Keratinocyte (primary cell): ENCODE measurements at regions not wholly inside any gene's neighbourhood (a gene's known extent, or its start where the extent isn't known, plus 50 kb on each side); places are given as distances from the start of the nearest gene placed in this dataset.

Experiments used
- DNase-seq: peaks from one replicate; pipeline ENCODE4 v3.0.0-alpha.2; 2011; ENCODE audit warnings: low read depth, missing footprints, low spot score
- FAIRE-seq: peaks from 2 replicates; lab custom pipeline; 2011; peaks lifted over from hg19 to GRCh38; lab: Jason Lieb, UNC
- H2AFZ ChIP-seq: 2 replicates; pipeline ENCODE4 v1.6.0; 2012; ENCODE audit warnings: low read length, control low read depth, inconsistent platforms; ENCODE audit not compliant: control insufficient read depth
- H3K27ac ChIP-seq: 2 replicates; pipeline ENCODE4 v1.5.1; 2011; ENCODE audit warnings: low read length; ENCODE audit not compliant: control insufficient read depth, insufficient read depth
- H3K27me3 ChIP-seq: 3 replicates; pipeline ENCODE4 v1.6.0; 2011; ENCODE audit warnings: low read length; ENCODE audit not compliant: control insufficient read depth, insufficient read depth; ENCODE audit errors: extremely low read depth
- H3K36me3 ChIP-seq, 2 experiments: 2 replicates in 1 of 2; 3 replicates in 1 of 2; pipeline ENCODE4 v1.5.1; 2011; ENCODE audit warnings: low read length in 2 of 2, mild to moderate bottlenecking in 1 of 2; ENCODE audit not compliant: control insufficient read depth in 2 of 2, insufficient read depth in 2 of 2; ENCODE audit errors: extremely low read depth in 1 of 2
- H3K4me1 ChIP-seq: 3 replicates; pipeline ENCODE4 v1.5.1; 2011; ENCODE audit warnings: low read length; ENCODE audit not compliant: control insufficient read depth, insufficient read depth; ENCODE audit errors: extremely low read depth
- H3K4me2 ChIP-seq: 3 replicates; pipeline ENCODE4 v1.6.0; 2011; ENCODE audit warnings: low read depth, low read length; ENCODE audit not compliant: control insufficient read depth, insufficient read depth; ENCODE audit errors: extremely low read depth
- H3K4me3 ChIP-seq, 3 experiments: fragments of 200-600 bp in 1 of 3; sonication (generic) in 1 of 3; 2 replicates in 2 of 3; 3 replicates in 1 of 3; pipeline ENCODE4 v1.5.1; 2011 to 2016; ENCODE audit warnings: low read length in 3 of 3, mild to moderate bottlenecking in 3 of 3, control low read depth in 2 of 3, inconsistent platforms in 1 of 3, low read depth in 1 of 3, mixed read lengths in 1 of 3, mixed run types in 1 of 3, moderate library complexity in 1 of 3; ENCODE audit not compliant: control insufficient read depth in 2 of 3, insufficient read depth in 2 of 3; ENCODE audit errors: extremely low read depth in 1 of 3
- H3K79me2 ChIP-seq: 2 replicates; pipeline ENCODE4 v1.6.0; 2012; ENCODE audit warnings: low read length; ENCODE audit not compliant: control insufficient read depth, insufficient read depth
- H3K9ac ChIP-seq: 3 replicates; pipeline ENCODE4 v1.6.0; 2011; ENCODE audit warnings: low read length; ENCODE audit not compliant: control insufficient read depth, insufficient read depth; ENCODE audit errors: extremely low read depth
- H3K9me1 ChIP-seq: 3 replicates; pipeline ENCODE4 v1.6.0; 2011; ENCODE audit warnings: low read length; ENCODE audit not compliant: control insufficient read depth, insufficient read depth; ENCODE audit errors: extremely low read depth
- H3K9me3 ChIP-seq: 2 replicates; pipeline ENCODE4 v1.5.1; 2012; ENCODE audit warnings: low read depth, low read length; ENCODE audit not compliant: control insufficient read depth
- H4K20me1 ChIP-seq: 3 replicates; pipeline ENCODE4 v1.6.0; 2011; ENCODE audit warnings: low read length; ENCODE audit not compliant: control insufficient read depth, insufficient read depth; ENCODE audit errors: extremely low read depth
- EZH2 ChIP-seq: IDR thresholded peaks from one replicate; pipeline ENCODE4 v1.6.1; 2012; ENCODE audit warnings: inconsistent platforms, mild to moderate bottlenecking, low read length, moderate library complexity
- dilution Hi-C: fragments of 300-500 bp; cut with MboI; formaldehyde crosslinking; loops from one replicate; pipeline ENCODE4 v1.7.0; 2020; ENCODE audit warnings: low sequenced_read_pairs; ENCODE audit not compliant: extremely low pct_ligation_motif_present
- TF ChIP-seq, protein P1 (sequence below), 3 experiments: IDR thresholded peaks in 1 of 3; conservative IDR thresholded peaks in 1 of 3; optimal IDR thresholded peaks in 1 of 3; 2 replicates in 2 of 3; 3 replicates in 1 of 3; pipeline versions ENCODE3 to v1.5.1; 2011; ENCODE audit warnings: low read length in 3 of 3, mild to moderate bottlenecking in 3 of 3, moderate library complexity in 2 of 3, control low read depth in 1 of 3, inconsistent platforms in 1 of 3; ENCODE audit not compliant: insufficient read depth in 2 of 3; ENCODE audit errors: extremely low read depth in 1 of 3

DNA sequence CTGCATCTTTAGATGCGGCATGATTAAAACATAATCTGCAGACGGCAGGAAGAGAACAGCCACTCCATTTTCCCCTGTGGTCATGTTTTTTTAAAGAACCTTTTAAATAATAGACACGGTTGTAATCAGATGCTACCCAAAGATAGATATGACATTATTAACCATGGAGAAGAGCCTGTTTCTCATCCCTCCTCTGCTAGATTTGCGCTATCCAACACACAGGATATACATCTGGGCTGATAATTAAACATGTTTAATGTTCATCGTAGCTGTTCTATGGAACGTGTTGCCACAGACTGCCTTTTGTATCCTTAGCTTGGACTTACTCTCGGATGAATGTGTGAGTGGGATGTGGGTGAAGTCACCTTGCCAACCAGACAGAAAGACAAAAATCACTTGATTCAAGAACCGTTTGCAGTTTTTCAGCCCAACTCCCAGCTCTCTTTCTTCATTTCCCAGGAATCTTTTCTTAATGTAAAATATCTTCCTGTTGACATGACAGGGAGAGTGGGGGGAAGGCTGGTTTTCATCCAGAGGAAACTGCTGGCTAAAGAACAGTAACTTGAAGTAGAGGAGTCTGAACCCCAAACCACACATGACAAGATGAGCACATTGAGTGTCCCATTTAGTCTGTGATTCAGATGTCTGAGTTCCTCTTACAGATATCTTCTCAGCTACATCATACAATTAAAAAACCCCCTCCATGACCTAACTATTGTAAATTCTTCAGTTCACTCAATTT lies 118.6 kb upstream of the PRICKLE2 start:
- dilution Hi-C loops: no loop called here

DNA sequence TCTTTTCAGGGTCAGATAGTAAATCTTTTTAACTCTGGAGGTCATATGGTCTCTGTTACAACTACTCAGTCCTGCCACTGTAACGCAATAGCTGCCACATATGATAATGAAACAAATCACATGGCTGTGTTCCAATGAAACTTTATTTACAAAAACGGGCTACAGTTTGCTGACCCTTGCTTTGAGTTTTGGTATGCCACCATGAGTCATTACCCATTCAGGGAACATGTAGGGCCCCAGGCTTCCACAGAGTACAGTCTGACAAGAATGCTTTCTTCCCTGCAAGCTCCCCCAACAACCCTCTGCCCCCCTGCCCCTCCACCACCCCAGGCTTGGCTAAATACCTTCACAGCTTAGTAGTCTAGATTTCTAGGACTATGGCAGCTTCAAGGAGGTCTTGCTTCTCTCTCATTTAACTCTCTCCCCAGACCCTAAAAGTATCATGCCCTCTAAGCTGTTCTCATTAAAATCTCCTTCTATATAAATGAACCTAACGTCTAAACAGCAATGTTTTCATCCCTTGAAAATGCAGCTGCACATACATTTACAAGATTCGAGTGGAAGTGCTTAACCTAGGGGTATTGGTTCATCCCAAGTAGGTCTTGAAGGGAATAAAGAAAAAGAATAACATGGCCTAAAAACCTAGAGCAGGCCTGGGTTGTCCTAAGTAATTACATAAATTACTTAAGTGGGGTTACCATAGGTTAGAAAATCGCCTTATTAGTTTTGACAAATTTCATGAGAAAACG lies 117.8 kb upstream of the PRICKLE2 start:
- Histone ChIP-seq H2AFZ (no peak overlapping the region), H3K9ac (no peak overlapping the region), H3K27me3 (no peaks in the 10 kb centered on the region), H3K4me2 (peak overlapping the region; percentile 39), H4K20me1 (no peaks in the 10 kb centered on the region), H3K4me1 (peaks cover 29% of the 10 kb centered on the region), H3K9me3 (no peaks in the 10 kb centered on the region), H3K4me3 (no peak overlapping the region), H3K79me2 (no peaks in the 10 kb centered on the region), H3K36me3 (no peaks in the 10 kb centered on the region), H3K27ac (peak overlapping the region; percentile 43), H3K9me1 (no peaks in the 10 kb centered on the region)
- peak; percentile 91 for FAIRE-seq
- dilution Hi-C loops: no loop called here
- peak; percentile 49 for DNase-seq
- no peak for TF ChIP-seq EZH2
- TF ChIP-seq, protein P1, sequence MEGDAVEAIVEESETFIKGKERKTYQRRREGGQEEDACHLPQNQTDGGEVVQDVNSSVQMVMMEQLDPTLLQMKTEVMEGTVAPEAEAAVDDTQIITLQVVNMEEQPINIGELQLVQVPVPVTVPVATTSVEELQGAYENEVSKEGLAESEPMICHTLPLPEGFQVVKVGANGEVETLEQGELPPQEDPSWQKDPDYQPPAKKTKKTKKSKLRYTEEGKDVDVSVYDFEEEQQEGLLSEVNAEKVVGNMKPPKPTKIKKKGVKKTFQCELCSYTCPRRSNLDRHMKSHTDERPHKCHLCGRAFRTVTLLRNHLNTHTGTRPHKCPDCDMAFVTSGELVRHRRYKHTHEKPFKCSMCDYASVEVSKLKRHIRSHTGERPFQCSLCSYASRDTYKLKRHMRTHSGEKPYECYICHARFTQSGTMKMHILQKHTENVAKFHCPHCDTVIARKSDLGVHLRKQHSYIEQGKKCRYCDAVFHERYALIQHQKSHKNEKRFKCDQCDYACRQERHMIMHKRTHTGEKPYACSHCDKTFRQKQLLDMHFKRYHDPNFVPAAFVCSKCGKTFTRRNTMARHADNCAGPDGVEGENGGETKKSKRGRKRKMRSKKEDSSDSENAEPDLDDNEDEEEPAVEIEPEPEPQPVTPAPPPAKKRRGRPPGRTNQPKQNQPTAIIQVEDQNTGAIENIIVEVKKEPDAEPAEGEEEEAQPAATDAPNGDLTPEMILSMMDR (optimal IDR thresholded peaks at IDR 0.05 in 1 of 3, IDR thresholded peaks at IDR 0.05 in 1 of 3, conservative IDR thresholded peaks at IDR 0.05 in 1 of 3; ENCODE audit: extremely low read depth in 1 of 3, insufficient read depth in 2 of 3, low read length in 3 of 3): no peak

More for the DNA sequence above, 118.6 kb upstream of the PRICKLE2 start:
- no peak overlapping the region for H3K27ac ChIP-seq
- H3K4me1 ChIP-seq: peaks cover 29% of the 10 kb centered on the region
- H3K4me2 ChIP-seq: no peak overlapping the region
- no peaks in the 10 kb centered on the region for H3K27me3 ChIP-seq
- H3K36me3 ChIP-seq: no peaks in the 10 kb centered on the region
- no peak for DNase-seq
- no peak overlapping the region for H2AFZ ChIP-seq
- H3K4me3 ChIP-seq: no peak overlapping the region
- H3K79me2 ChIP-seq: no peaks in the 10 kb centered on the region
- TF ChIP-seq, protein P1 (optimal IDR thresholded peaks at IDR 0.05 in 1 of 3, IDR thresholded peaks at IDR 0.05 in 1 of 3, conservative IDR thresholded peaks at IDR 0.05 in 1 of 3; ENCODE audit: extremely low read depth in 1 of 3, insufficient read depth in 2 of 3, low read length in 3 of 3): no peak
- TF ChIP-seq EZH2: no peak
- H3K9ac ChIP-seq: no peak overlapping the region
- H4K20me1 ChIP-seq: no peaks in the 10 kb centered on the region
- H3K9me1 ChIP-seq: no peaks in the 10 kb centered on the region
- H3K9me3 ChIP-seq: no peaks in the 10 kb centered on the region
- peak; percentile 76 for FAIRE-seq
